Effector memory CD8-positive, alpha-beta T cell (primary cell): ENCODE measurements at regions not wholly inside any gene's neighbourhood (a gene's known extent, or its start where the extent isn't known, plus 50 kb on each side); places are given as distances from the start of the nearest gene placed in this dataset.

ENCODE experiments used
- ATAC-seq: fragments of 150-1000 bp; cut with Tn5 transposase; replicated peaks from 2 replicates; pipeline ENCODE4 v1.10.0; 2021; ENCODE audit warnings: mild to moderate bottlenecking, moderate library complexity
- DNase-seq, 3 experiments: peaks; one replicate each; pipeline ENCODE4 v3.0.0; 2021
- H3K27ac Mint-ChIP-seq, 2 donors: one replicate each; pipeline ENCODE4 v1.8.0; 2022; ENCODE audit warnings: mild to moderate bottlenecking in 2 of 2, mixed read lengths in 2 of 2, moderate library complexity in 2 of 2
- H3K27me3 Mint-ChIP-seq, 2 donors: one replicate each; pipeline ENCODE4 v1.8.0; 2022; ENCODE audit warnings: mixed read lengths in 2 of 2
- H3K36me3 Mint-ChIP-seq: one replicate; pipeline ENCODE4 v1.8.0; 2022; ENCODE audit warnings: mild to moderate bottlenecking, moderate library complexity, mixed read lengths; ENCODE audit not compliant: insufficient read depth
- H3K4me1 Mint-ChIP-seq, 2 donors: one replicate each; pipeline ENCODE4 v1.8.0; 2022; ENCODE audit warnings: low read depth in 2 of 2, mixed read lengths in 2 of 2
- H3K4me3 Mint-ChIP-seq, 2 donors: one replicate each; pipeline ENCODE4 v1.8.0; 2022; ENCODE audit warnings: mild to moderate bottlenecking in 2 of 2, mixed read lengths in 2 of 2, moderate library complexity in 2 of 2
- H3K9me3 Mint-ChIP-seq, 2 donors: one replicate each; pipeline ENCODE4 v1.8.0; 2022; ENCODE audit warnings: mixed read lengths in 2 of 2

GRCh38 chr5:61731946-61732314 is 399.9 kb downstream of the ZSWIM6 start:
- H3K36me3 Mint-ChIP-seq = no peaks in the 10 kb centered on the region
- peaks cover 0 to 5% of the 10 kb centered on the region in 2 donors for H3K9me3 Mint-ChIP-seq
- peaks cover 24 to 39% of the 10 kb centered on the region in 2 donors for H3K27me3 Mint-ChIP-seq
- H3K27ac Mint-ChIP-seq = no peak overlapping the region
- ATAC-seq (no peak), DNase-seq (no peak)
- H3K4me3 Mint-ChIP-seq = no peak overlapping the region
- no peaks in the 10 kb centered on the region for H3K4me1 Mint-ChIP-seq

GRCh38 chr5:61732369-61732768 is 400.3 kb downstream of the ZSWIM6 start:
- Mint-ChIP-seq H3K4me3 (no peak overlapping the region), H3K36me3 (no peaks in the 10 kb centered on the region), H3K27ac (no peak overlapping the region), H3K9me3 (peaks cover 0 to 5% of the 10 kb centered on the region in 2 donors), H3K27me3 (peaks cover 24 to 39% of the 10 kb centered on the region in 2 donors), H3K4me1 (no peaks in the 10 kb centered on the region)
- DNase-seq = no peak
- ATAC-seq = no peak

GRCh38 chr5:61732796-61733195 is 400.7 kb downstream of the ZSWIM6 start:
- ATAC-seq (no peak), DNase-seq (no peak)
- peaks cover 0 to 5% of the 10 kb centered on the region in 2 donors for H3K9me3 Mint-ChIP-seq
- H3K27ac Mint-ChIP-seq = no peak overlapping the region
- H3K4me3 Mint-ChIP-seq = no peak overlapping the region
- H3K27me3 Mint-ChIP-seq = peaks cover 24 to 39% of the 10 kb centered on the region in 2 donors
- no peaks in the 10 kb centered on the region for H3K4me1 Mint-ChIP-seq
- H3K36me3 Mint-ChIP-seq = no peaks in the 10 kb centered on the region

DNA sequence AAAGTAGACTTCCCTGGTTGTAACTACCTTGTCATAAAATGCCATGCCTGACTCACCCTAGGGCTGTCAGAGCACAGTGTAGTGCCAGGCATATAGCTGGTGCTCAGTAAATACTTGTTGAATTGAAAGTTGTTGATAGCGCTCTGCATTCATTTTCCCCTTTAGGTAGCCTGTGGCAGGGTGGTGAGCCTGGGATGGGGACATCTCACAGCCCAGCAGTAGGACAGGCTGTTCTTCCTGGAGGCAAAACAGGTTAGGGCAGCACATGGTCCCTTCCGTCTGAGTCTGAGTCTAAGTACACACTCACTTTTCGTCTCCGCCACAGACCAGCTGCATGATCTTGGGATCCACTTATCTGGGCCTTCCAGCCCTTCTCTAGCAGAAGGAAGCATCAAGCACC is 401.9 kb downstream of the ZSWIM6 start:
- Mint-ChIP-seq H3K4me1 (no peaks in the 10 kb centered on the region), H3K27me3 (peaks cover 24 to 39% of the 10 kb centered on the region in 2 donors), H3K27ac (no peak overlapping the region), H3K36me3 (no peaks in the 10 kb centered on the region), H3K4me3 (no peak overlapping the region), H3K9me3 (peaks cover 0 to 5% of the 10 kb centered on the region in 2 donors)
- ATAC-seq = no peak
- DNase-seq = no peak

DNA sequence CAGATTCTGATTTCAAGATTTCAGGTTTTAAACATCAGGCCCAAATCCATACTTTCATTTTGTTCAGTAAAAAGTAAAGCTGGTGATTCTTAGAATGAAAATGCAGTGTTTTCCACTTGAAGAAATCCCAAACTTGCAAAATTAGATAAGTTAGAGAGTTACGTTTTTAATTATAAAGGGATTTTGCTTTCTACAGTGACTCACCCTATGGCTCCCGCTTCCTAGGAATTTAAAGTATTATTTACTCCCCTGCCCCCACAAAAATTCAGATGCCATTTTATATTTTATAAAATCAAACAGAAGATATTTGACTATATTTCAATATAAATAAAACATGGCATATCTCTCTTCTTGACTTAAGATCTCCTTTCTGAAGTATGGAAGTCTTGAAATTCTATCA is 402.9 kb downstream of the ZSWIM6 start:
- H3K4me3 Mint-ChIP-seq = no peak overlapping the region
- peaks cover 16 to 31% of the 10 kb centered on the region in 2 donors for H3K27me3 Mint-ChIP-seq
- DNase-seq (no peak), ATAC-seq (no peak)
- no peaks in the 10 kb centered on the region for H3K36me3 Mint-ChIP-seq
- no peak overlapping the region for H3K27ac Mint-ChIP-seq
- no peaks in the 10 kb centered on the region for H3K4me1 Mint-ChIP-seq
- H3K9me3 Mint-ChIP-seq = peaks cover 0 to 5% of the 10 kb centered on the region in 2 donors

DNA sequence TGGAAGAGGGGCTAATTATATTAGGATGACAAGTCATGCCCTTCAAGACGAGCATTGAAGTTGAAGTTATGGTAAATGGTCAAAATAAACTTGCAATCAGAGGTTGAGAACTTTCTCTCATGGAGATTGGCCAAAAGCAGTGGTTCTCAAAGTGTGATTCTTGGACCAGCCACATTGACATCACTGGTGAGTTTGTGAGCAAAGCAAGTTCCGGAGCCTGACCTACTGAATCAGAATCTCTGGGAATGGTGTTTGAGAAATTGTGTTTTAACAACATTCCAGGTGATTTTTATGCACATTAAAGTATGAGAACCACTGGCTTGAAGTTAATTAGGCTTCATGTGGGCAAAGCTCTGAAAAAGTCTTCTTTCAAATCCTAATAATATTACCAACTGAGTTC is 403.5 kb downstream of the ZSWIM6 start:
- ATAC-seq (no peak), DNase-seq (no peak)
- no peaks in the 10 kb centered on the region for H3K4me1 Mint-ChIP-seq
- no peaks in the 10 kb centered on the region for H3K36me3 Mint-ChIP-seq
- peaks cover 12 to 25% of the 10 kb centered on the region in 2 donors for H3K27me3 Mint-ChIP-seq
- H3K9me3 Mint-ChIP-seq = peaks cover 0 to 3% of the 10 kb centered on the region in 2 donors
- no peak overlapping the region for H3K4me3 Mint-ChIP-seq
- no peak overlapping the region for H3K27ac Mint-ChIP-seq

- Mint-ChIP-seq H3K4me1 (no peaks in the 10 kb centered on the region), H3K36me3 (no peaks in the 10 kb centered on the region), H3K27me3 (peaks cover 9 to 23% of the 10 kb centered on the region in 2 donors), H3K27ac (no peak overlapping the region), H3K4me3 (no peak overlapping the region), H3K9me3 (peaks cover 0 to 3% of the 10 kb centered on the region in 2 donors)
- DNase-seq = no peak
- no peak for ATAC-seq
Observed at GRCh38 chr5:61735995-61736394, 403.9 kb downstream of the ZSWIM6 start.

DNA sequence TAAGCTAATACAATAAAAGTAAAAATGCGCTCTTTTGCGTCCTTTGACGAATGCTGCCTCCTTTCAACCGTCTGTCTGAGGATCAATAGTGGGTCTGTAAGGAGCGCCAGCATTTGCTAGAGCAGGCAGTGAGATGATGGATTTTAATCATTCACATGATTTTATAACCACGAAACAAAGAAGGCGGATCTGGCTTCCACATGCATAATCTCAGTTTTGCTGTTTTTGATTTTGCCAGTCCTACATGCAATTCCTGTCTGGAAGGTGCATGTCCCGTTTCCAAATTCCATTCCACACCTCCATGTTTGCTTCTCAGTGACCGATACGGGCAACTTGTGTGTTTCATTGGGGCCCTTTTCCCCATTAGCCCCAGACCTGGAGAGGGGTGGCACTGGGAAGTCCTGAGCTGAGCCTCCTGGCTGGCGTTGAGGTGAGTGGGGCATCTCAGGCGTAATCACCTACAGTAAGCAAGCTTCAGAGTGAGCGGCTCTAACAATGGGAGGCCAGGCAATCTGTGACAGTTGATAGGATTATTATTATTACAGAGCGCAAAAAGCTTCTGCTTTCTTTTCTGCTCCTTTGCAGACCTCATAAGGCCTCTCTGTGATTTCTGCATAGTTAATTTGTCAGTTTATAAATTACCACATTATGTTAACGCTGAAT is 405.4 kb downstream of the ZSWIM6 start:
- Mint-ChIP-seq H3K4me3 (no peak overlapping the region), H3K36me3 (no peaks in the 10 kb centered on the region), H3K27ac (no peak overlapping the region), H3K9me3 (no peaks in the 10 kb centered on the region), H3K27me3 (peaks cover 0 to 8% of the 10 kb centered on the region in 2 donors), H3K4me1 (no peaks in the 10 kb centered on the region)
- DNase-seq (no peak), ATAC-seq (no peak)

DNA sequence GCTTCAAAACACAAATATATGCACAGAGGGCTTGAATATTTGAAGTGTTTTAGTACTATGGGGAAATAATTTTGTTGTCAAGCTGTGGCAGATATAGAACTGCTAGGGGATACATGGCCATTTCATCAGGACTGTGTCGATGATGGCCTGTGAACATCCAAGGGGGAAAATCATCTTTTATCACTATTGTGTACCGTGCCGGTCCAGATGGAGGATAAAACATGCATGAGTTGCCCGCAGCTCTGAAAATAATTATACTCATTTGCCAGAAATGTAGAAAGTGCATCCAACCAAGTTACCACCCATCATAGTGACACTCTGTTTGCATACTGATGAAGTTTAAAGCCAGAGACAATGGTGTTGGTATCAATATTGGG is 405.9 kb downstream of the ZSWIM6 start:
- Mint-ChIP-seq H3K9me3 (no peaks in the 10 kb centered on the region), H3K4me1 (no peaks in the 10 kb centered on the region), H3K4me3 (no peak overlapping the region), H3K36me3 (no peaks in the 10 kb centered on the region), H3K27ac (no peak overlapping the region), H3K27me3 (peaks cover 0 to 3% of the 10 kb centered on the region in 2 donors)
- DNase-seq = no peak
- ATAC-seq = no peak

DNA sequence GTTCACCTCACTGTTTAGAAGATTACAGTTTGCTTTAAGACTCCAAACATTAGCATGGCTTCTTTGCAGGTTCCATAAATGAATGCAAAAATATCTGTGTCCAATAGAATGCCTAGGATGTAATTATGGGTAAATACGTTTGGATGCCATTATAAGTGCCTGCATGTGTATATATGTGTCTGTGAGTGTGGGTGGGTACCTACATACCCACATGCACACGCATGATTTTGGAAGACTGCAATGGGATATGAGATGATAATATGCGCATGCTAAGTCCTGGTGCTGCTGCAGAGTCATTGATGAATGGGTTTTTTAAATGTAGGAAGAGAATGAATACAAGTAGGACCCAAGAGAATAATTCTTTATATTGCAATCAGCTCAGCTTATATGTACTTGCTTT is 406.4 kb downstream of the ZSWIM6 start:
- no peak overlapping the region for H3K4me3 Mint-ChIP-seq
- no peaks in the 10 kb centered on the region for H3K27me3 Mint-ChIP-seq
- ATAC-seq (no peak), DNase-seq (no peak)
- no peaks in the 10 kb centered on the region for H3K36me3 Mint-ChIP-seq
- no peak overlapping the region for H3K27ac Mint-ChIP-seq
- no peaks in the 10 kb centered on the region for H3K4me1 Mint-ChIP-seq
- no peaks in the 10 kb centered on the region for H3K9me3 Mint-ChIP-seq

DNA sequence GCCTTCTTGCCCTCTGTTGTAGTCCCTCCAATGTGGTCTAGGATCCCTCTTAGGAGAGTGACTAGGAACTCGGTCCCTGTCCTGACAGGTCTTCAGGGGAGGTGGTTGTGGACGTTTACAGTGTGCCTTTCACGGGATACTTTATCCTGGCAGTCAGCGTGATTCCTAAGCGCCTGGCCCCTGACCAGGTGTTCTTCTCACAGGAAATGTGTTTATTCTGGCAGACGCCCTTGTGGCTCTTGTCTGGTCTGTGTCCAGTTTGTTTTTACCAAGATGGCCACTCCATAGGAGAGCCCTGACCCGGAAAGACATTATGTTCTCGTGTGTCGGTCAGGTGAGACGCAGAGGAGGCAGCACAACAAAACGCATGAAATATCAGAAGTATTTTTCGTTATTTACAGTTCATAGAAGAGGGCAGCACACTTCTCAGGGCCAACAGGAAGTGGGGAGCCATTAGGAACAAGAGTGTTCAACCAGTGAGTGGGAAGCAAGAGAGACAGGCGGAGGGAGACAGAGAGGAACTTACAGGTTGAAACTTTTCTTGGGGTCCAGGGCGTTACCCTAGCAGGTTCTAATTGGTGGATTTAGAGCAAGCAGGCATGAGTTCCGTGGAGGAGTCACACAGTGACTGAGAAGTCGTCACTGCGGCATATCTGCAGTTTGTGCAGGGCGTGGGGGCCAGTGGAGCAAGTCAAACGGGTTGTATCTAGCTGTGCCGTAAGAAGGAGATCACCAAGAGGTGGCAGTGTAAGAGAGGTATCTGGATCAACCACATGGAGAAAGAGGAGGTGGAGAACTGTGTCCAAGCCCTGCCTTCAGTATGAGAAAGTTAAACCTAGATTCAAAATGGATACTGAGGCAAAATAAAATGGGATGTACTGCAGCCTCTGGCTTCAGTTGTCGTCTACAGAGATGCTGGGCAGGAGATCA is 412.9 kb downstream of the ZSWIM6 start:
- H3K27me3 Mint-ChIP-seq = no peaks in the 10 kb centered on the region
- H3K9me3 Mint-ChIP-seq = peaks cover 0 to 3% of the 10 kb centered on the region in 2 donors
- no peak overlapping the region for H3K27ac Mint-ChIP-seq
- peaks cover 5% of the 10 kb centered on the region for H3K36me3 Mint-ChIP-seq
- no peak overlapping the region for H3K4me3 Mint-ChIP-seq
- H3K4me1 Mint-ChIP-seq = no peaks in the 10 kb centered on the region
- DNase-seq (no peak), ATAC-seq (no peak)

GRCh38 chr5:61746831-61747575 is 414.9 kb downstream of the ZSWIM6 start:
- Mint-ChIP-seq H3K36me3 (peaks cover 5% of the 10 kb centered on the region), H3K4me1 (no peaks in the 10 kb centered on the region), H3K9me3 (peaks cover 0 to 3% of the 10 kb centered on the region in 2 donors), H3K27me3 (no peaks in the 10 kb centered on the region), H3K27ac (no peak overlapping the region), H3K4me3 (no peak overlapping the region)
- no peak for DNase-seq
- no peak for ATAC-seq

DNA sequence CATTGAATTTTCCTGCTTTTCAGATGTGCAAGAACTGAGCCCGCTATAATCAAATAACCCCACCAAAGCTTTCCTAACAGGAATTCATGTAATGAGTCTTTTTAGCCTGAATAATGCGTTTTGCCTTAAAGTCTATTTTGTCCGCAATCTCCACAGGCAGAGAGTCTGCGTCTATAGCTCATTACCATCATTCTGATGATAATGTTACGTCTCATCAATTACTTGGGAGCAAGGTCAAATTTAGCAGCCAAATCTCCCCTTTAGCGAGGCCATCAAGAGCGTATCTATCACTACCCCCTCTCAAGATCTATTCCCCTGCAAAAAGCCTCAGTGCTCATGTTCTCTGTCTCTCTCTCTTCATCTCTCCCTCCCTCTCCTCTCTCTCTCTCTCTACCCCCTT is 416.1 kb downstream of the ZSWIM6 start:
- DNase-seq (no peak), ATAC-seq (no peak)
- Mint-ChIP-seq H3K4me1 (no peaks in the 10 kb centered on the region), H3K9me3 (peaks cover 0 to 3% of the 10 kb centered on the region in 2 donors), H3K4me3 (no peak overlapping the region), H3K27me3 (no peaks in the 10 kb centered on the region), H3K27ac (no peak overlapping the region), H3K36me3 (peaks cover 5% of the 10 kb centered on the region)
